CD4-positive, alpha-beta T cell treated with Interleukin-4 for 1 hour (primary cell): ENCODE measurements at regions not wholly inside any gene's neighbourhood (a gene's known extent, or its start where the extent isn't known, plus 50 kb on each side); places are given as distances from the start of the nearest gene placed in this dataset.

Source experiments
- DNase-seq, 2 donors: peaks; one replicate each; pipeline ENCODE4 v3.0.0-alpha.2; 2020 to 2022

GRCh38 chr12:60387356-60387755, 791.5 kb downstream of the SLC16A7 start:
- no peak for DNase-seq

- no peak for DNase-seq
These were observed 795.2 kb downstream of the SLC16A7 start for GRCh38 chr12:60391051-60391450.

DNA sequence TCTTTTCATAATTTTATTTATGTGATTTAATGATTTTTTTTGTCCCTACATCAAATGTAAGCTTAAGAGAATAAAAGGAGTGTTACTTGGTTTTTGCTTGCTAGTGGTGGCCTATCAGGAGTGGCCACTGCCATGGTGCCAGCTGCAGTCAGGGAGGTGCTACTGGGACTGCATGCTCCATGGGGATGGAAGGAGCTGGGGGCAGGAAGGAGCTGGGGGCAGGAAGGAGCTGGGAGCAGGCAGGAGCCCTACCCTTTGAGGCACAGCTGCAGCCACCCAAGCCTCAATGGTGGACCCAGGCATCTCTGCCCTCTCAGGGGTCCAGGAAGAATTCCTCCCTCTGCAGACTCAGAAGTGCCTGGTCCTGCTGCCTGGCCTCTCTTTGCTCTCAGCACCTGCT, 796.0 kb downstream of the SLC16A7 start:
- no peak for DNase-seq

DNA sequence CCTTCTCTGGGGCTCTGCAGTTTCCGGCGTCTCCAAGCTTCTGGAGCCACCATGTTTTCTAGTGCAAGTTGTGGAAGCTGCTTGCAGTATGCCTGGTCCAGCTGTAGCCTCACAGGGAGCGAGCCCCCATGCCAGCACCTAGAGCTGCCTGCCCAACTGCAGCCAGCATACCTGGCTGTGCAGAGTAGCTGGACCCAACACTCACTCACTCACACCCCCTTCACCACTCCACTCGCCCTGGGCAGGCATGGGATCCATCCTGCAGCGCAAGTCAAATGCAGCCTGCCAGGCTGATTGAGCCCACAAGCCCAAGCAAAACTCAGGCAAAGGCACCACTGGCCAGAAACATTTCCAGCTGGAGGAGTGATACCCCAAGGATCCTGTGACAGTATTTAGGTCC, 797.3 kb downstream of the SLC16A7 start:
- DNase-seq, result no peak

DNA sequence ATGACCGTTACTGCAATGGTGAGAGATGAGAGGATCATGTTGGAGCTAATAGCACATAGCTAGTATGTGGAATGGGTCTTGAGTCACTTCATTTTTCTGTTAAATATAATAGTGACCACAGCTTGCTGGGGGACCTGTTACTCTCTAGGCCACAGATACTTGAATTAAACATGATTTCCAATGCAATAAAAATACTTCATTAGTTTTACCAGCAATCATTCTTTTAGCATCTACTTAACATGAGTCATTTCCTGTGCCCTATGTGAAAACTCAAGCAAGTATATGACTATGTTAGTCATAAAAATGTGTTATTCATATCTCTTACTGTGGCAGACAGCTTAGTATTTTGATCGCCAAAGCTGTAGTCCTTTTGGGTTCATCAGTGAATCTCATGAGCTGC, 798.8 kb downstream of the SLC16A7 start:
- no peak for DNase-seq

GRCh38 chr12:60398547-60398946, 802.7 kb downstream of the SLC16A7 start:
- no peak for DNase-seq

GRCh38 chr12:60399064-60399463, 803.2 kb downstream of the SLC16A7 start:
- DNase-seq, result no peak

- no peak for DNase-seq
These were observed 807.2 kb downstream of the SLC16A7 start for GRCh38 chr12:60402996-60403395.

DNA sequence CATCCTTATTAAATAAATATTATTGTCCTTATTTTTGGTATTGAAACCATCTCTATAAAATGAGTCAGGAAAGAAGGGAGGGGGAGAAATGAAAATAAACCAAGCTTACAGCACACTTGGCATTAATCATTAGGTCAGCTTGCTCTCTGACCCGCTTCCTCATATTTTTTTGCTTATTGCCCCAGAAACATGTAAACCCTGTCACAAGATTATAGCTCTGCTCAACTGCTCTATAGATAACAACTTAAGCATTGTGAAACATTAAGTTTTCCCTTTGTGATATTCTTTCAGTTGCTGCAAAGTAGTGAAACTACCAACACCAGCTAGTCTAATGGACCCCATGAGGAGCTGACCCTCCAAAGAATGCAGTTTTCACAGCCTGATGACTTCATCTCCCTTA, 819.5 kb downstream of the SLC16A7 start:
- DNase-seq, result no peak

- no peak for DNase-seq
These were observed 824.2 kb downstream of the SLC16A7 start for GRCh38 chr12:60419986-60420385.

- DNase-seq, result no peak
These were observed 825.9 kb downstream of the SLC16A7 start for GRCh38 chr12:60421741-60422140.

GRCh38 chr12:60437297-60437696, 841.5 kb downstream of the SLC16A7 start:
- DNase-seq, result no peak

DNA sequence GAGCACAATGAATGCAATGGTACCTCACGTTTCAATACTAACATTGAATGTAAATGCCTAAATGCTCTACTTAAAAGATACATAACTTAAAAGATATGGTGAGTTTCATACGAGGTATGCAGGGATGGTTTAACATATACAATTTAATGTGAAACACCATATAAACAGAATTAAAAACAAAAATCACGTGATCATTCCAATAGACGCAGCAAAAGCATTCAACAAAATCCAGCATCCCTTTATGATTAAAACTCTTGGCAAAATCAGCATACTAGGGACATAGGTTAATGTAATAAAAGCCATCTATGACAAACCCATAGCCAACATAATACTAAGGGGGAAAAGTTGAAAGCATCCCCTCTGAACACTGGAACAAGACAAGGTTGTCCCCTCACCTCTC, 845.7 kb downstream of the SLC16A7 start:
- no peak for DNase-seq

DNA sequence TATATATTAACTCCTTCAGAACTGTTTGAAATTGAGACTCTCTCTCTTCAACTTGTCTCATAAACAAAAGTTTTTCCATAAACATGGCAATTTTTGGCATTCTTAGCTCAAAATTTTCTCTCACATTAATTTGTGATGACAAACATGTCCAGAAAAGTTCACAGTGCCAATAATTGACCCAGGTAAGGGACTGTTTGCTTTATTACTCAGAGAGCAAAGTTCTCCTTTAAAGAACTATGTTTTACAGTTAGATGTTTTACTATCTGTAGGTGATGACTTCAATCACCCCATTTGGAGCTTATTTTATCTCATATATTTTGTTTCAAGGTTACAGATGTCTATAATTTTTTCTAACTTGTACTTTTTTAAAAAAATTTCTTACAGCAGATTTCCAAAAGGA, 855.6 kb downstream of the SLC16A7 start:
- no peak for DNase-seq

DNA sequence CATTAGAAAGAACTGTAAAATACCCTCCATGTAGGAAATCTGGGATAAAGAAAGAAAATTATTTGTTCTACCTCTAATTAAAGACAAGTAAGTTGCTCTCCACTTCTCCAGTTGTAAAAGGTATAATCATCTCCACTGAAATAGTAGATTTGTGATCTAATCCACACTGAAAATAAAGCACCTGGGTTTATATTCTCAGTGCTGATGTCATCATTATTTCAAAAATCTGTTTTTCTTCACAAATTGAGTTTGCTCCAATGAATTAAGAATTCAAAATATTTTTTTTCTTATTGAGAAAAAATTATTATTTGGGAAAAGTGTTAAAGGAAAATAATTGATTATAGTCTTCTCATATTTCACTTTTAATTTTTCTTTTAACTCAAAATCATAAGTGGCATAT, 869.2 kb downstream of the SLC16A7 start:
- no peak for DNase-seq

GRCh38 chr12:60468546-60468945, 872.7 kb downstream of the SLC16A7 start:
- no peak for DNase-seq

- DNase-seq, result no peak
These were observed 880.0 kb downstream of the SLC16A7 start for GRCh38 chr12:60475825-60476224.

- DNase-seq, result no peak
These were observed 891.5 kb downstream of the SLC16A7 start for GRCh38 chr12:60487284-60487683.

- DNase-seq, result no peak
These were observed 893.2 kb downstream of the SLC16A7 start for GRCh38 chr12:60489071-60489470.

DNA sequence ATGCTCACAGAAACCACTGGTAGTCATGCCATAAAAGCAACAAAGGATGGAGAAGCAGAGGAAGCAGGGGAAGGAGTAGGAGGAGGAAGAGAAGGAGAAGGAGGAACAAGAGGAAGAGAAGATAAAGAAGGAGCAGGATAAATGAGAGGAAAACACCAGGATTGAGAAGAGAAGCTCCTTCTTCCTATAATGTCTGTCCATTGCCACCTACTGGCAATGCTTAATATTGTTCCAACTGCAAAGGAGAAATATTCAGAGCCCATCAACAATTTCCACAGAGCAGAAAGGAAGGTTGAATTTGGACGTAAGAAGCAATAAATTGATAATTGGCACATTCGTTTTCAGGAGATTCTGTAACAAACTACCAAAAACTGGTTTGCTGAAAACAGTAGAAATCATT, 898.4 kb downstream of the SLC16A7 start:
- no peak for DNase-seq

DNA sequence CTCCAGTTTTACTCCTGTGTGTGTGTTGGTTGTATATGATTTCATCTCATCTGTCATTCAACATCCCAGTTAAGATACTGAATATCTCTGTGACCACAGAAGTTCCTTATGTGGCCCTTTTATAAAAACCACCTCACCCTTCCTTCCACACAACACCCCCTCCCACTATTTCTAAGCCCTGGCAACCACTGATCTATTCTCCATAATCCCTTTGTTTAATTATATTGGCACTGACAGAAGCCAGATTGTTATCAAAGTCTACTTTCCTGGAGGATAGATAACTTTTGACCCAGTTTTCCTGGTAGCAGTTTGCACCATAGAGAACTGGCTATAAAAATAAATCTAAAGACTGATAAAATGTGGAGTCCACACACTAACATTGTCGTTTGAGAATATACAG, 902.8 kb downstream of the SLC16A7 start:
- DNase-seq, result no peak

- DNase-seq, result no peak
These were observed 905.4 kb downstream of the SLC16A7 start for GRCh38 chr12:60501124-60501729.

DNA sequence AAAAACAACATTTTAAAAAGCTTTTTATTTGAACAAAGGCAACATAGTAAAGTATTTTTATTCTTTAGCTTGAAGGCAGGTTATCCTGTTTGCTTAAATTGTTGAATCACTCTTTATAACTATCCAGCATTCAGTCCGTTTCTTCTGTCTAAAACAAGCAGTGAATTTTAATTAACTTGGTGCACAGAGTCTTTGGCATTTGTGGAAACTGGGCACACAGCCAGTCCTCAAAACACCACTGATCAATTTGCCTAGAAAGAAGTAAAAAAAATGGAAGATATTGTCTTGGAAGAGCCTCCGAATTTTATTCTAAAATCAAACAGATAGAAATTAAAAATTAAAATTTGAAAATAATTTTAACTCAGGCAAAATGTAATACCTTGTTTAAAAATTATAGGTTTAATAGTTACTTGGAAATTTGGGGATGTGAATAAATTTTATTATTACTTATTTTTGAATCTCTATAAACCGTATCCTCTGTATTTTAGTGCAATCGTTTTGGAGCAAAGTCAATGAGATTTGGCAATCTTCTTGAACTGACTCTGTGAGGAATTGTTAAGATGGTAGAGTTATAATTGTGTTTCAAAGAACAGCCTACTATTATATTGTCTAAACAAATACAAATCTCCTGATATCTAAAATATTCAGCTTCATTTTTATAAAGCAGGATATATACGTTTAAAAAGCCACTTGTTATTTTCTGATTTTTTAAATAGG, 927.0 kb downstream of the SLC16A7 start:
- no peak for DNase-seq

- no peak for DNase-seq
These were observed 933.4 kb downstream of the SLC16A7 start for GRCh38 chr12:60529261-60529660.

GRCh38 chr12:60529723-60530122, 933.9 kb downstream of the SLC16A7 start:
- no peak for DNase-seq
